OCI-LY1 (cell line): ENCODE measurements at regions not wholly inside any gene's neighbourhood (a gene's known extent, or its start where the extent isn't known, plus 50 kb on each side); places are given as distances from the start of the nearest gene placed in this dataset.

Source experiments
- H2AFZ ChIP-seq: fragments of 200-600 bp; sonication (generic), shearing (Covaris generic); 2 replicates; pipeline ENCODE4 v1.6.0; 2014; ENCODE audit warnings: antibody characterized with exemption, mild to moderate bottlenecking, low read length
- H3F3A ChIP-seq: fragments of 200-600 bp; sonication (generic), shearing (Covaris generic); 2 replicates; pipeline ENCODE4 v1.6.0; 2014; ENCODE audit warnings: mild to moderate bottlenecking, antibody characterized with exemption, low read length, moderate library complexity; ENCODE audit not compliant: insufficient read depth
- H3K27ac ChIP-seq: fragments of 200-600 bp; sonication (generic); 2 replicates; pipeline ENCODE4 v1.5.1; 2014; ENCODE audit warnings: low read length, mixed run types, mild to moderate bottlenecking, low read depth; ENCODE audit not compliant: poor library complexity, severe bottlenecking
- H3K27me3 ChIP-seq: fragments of 200-600 bp; sonication (generic); 2 replicates; pipeline ENCODE4 v1.6.0; 2014; ENCODE audit warnings: antibody characterized with exemption, mild to moderate bottlenecking, low read length, moderate library complexity; ENCODE audit not compliant: insufficient read depth
- H3K36me3 ChIP-seq: fragments of 200-600 bp; sonication (generic); 2 replicates; pipeline ENCODE4 v1.6.1; 2014; ENCODE audit warnings: mild to moderate bottlenecking, antibody characterized with exemption, low read length, moderate library complexity, mixed read lengths; ENCODE audit not compliant: insufficient read depth
- H3K4me1 ChIP-seq: fragments of 200-600 bp; sonication (generic); 2 replicates; pipeline ENCODE4 v1.5.1; 2014; ENCODE audit warnings: mild to moderate bottlenecking, low read length, moderate library complexity; ENCODE audit not compliant: insufficient read depth, severe bottlenecking
- H3K4me2 ChIP-seq: fragments of 200-600 bp; sonication (generic), shearing (Covaris generic); 2 replicates; pipeline ENCODE4 v1.6.1; 2014; ENCODE audit warnings: low read length
- H3K4me3 ChIP-seq: fragments of 200-600 bp; sonication (generic); 2 replicates; pipeline ENCODE4 v1.5.1; 2014; ENCODE audit warnings: low read length, low read depth, mild to moderate bottlenecking, mixed read lengths; ENCODE audit not compliant: poor library complexity, severe bottlenecking
- H3K79me2 ChIP-seq: fragments of 200-600 bp; shearing (Covaris generic); 2 replicates; pipeline ENCODE4 v1.6.1; 2016; ENCODE audit warnings: mixed run types, low read length, mixed read lengths; ENCODE audit not compliant: insufficient read depth
- H3K9ac ChIP-seq: fragments of 200-600 bp; sonication (generic), shearing (Covaris generic); 2 replicates; pipeline ENCODE4 v1.6.1; 2014; ENCODE audit warnings: mild to moderate bottlenecking, low read length, mixed read lengths
- H3K9me2 ChIP-seq: fragments of 200-600 bp; sonication (generic), shearing (Covaris generic); 2 replicates; pipeline ENCODE4 v1.6.1; 2014; ENCODE audit warnings: low read depth, mild to moderate bottlenecking, low read length, mixed read lengths
- H3K9me3 ChIP-seq: fragments of 200-600 bp; shearing (Covaris generic); 2 replicates; pipeline ENCODE4 v1.6.1; 2014; ENCODE audit warnings: low read length, mixed read lengths
- H4K20me1 ChIP-seq: fragments of 200-600 bp; sonication (generic), shearing (Covaris generic); 2 replicates; pipeline ENCODE4 v1.6.0; 2016; ENCODE audit warnings: mild to moderate bottlenecking, low read length; ENCODE audit not compliant: insufficient read depth
- CTCF ChIP-seq: fragments of 200-600 bp; sonication (generic), shearing (Covaris generic); IDR thresholded peaks from 2 replicates; pipeline ENCODE4 v1.5.1; 2017; ENCODE audit warnings: mild to moderate bottlenecking, antibody characterized with exemption, low read length, moderate library complexity, mixed read lengths
- EZH2 ChIP-seq: fragments of 200-600 bp; sonication (generic), shearing (Covaris generic); IDR thresholded peaks from 2 replicates; pipeline ENCODE4 v1.8.0; 2017; ENCODE audit warnings: borderline replicate concordance, mixed run types, mild to moderate bottlenecking, antibody characterized with exemption, low read length, moderate library complexity, mixed read lengths

- H3K27me3 ChIP-seq: no peaks in the 10 kb centered on the region
- no peaks in the 10 kb centered on the region for H3K9me2 ChIP-seq
- no peaks in the 10 kb centered on the region for H3K36me3 ChIP-seq
- TF ChIP-seq CTCF (no peak), EZH2 (no peak)
- no peak overlapping the region for H3K9ac ChIP-seq
- H3K9me3 ChIP-seq: no peaks in the 10 kb centered on the region
- no peaks in the 10 kb centered on the region for H4K20me1 ChIP-seq
- H3K27ac ChIP-seq: no peak overlapping the region
- no peak overlapping the region for H3K4me3 ChIP-seq
- no peaks in the 10 kb centered on the region for H3K4me1 ChIP-seq
- H3K4me2 ChIP-seq: no peak overlapping the region
- H2AFZ ChIP-seq: no peak overlapping the region
- H3F3A ChIP-seq: no peaks in the 10 kb centered on the region; the same call in 1 of the 2 replicates
- no peaks in the 10 kb centered on the region for H3K79me2 ChIP-seq
Observed at GRCh38 chr12:60819794-60820193, 1224.0 kb downstream of the SLC16A7 start.

- no peaks in the 10 kb centered on the region for H3K27me3 ChIP-seq
- H3K36me3 ChIP-seq: no peaks in the 10 kb centered on the region
- H3F3A ChIP-seq: no peaks in the 10 kb centered on the region
- H3K4me1 ChIP-seq: no peaks in the 10 kb centered on the region
- H3K9ac ChIP-seq: no peak overlapping the region
- TF ChIP-seq CTCF: no peak
- TF ChIP-seq EZH2: no peak
- H4K20me1 ChIP-seq: no peaks in the 10 kb centered on the region
- no peaks in the 10 kb centered on the region for H3K79me2 ChIP-seq
- H3K9me2 ChIP-seq: no peaks in the 10 kb centered on the region
- H3K4me3 ChIP-seq: no peak overlapping the region
- no peak overlapping the region for H3K4me2 ChIP-seq
- no peak overlapping the region for H2AFZ ChIP-seq
- no peaks in the 10 kb centered on the region for H3K9me3 ChIP-seq
- H3K27ac ChIP-seq: no peak overlapping the region
Observed at GRCh38 chr12:60822580-60822979, 1226.8 kb downstream of the SLC16A7 start.

- Histone ChIP-seq H3K9ac (no peak overlapping the region), H3K9me3 (no peaks in the 10 kb centered on the region), H3K4me3 (no peak overlapping the region), H3K4me1 (no peaks in the 10 kb centered on the region), H3K27ac (no peak overlapping the region), H3F3A (no peaks in the 10 kb centered on the region), H2AFZ (no peak overlapping the region), H3K9me2 (no peaks in the 10 kb centered on the region), H4K20me1 (no peaks in the 10 kb centered on the region), H3K36me3 (no peaks in the 10 kb centered on the region), H3K27me3 (no peaks in the 10 kb centered on the region), H3K4me2 (no peak overlapping the region), H3K79me2 (no peaks in the 10 kb centered on the region)
- no peak for TF ChIP-seq EZH2
- TF ChIP-seq CTCF: no peak
Observed at GRCh38 chr12:60830381-60830780, 1234.6 kb downstream of the SLC16A7 start.
